Erythroblast (primary cell): ENCODE measurements at regions not wholly inside any gene's neighbourhood (a gene's known extent, or its start where the extent isn't known, plus 50 kb on each side); places are given as distances from the start of the nearest gene placed in this dataset.

Experiments used
- GATA1 ChIP-seq: IDR thresholded peaks from 2 replicates; pipeline ENCODE4 v1.6.1; 2011; ENCODE audit warnings: low read depth, mild to moderate bottlenecking, control low read depth, low read length, moderate library complexity
- POLR2A ChIP-seq: IDR thresholded peaks from 2 replicates; pipeline ENCODE4 v1.6.1; 2011; ENCODE audit warnings: mild to moderate bottlenecking, low read length

DNA sequence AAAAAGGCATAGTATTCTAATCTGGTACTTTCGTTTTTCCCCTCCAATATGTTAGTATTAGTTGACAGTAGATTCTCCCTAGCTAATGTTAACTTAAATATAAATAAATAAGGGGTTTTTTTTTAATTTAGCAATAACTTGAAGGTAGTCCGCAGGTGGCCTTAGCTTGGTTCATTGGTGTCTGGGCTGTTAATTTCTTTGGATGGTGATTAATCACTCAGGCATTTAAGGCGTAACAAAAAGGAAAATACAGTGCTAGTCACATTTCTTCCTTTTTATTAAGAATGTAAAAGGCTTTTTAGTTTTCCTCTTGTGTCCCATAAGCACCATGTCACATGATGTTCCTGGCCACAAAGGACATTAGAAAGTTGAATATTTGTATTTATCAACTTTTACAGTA, 161.0 kb upstream of the POT1 start:
- TF ChIP-seq POLR2A (no peak), GATA1 (no peak)
